IMR-90 (cell line): ENCODE measurements at regions not wholly inside any gene's neighbourhood (a gene's known extent, or its start where the extent isn't known, plus 50 kb on each side); places are given as distances from the start of the nearest gene placed in this dataset.

Experiments used
- FOS ChIP-seq: fragments of 150-350 bp; IDR thresholded peaks from 2 replicates; pipeline ENCODE4 v1.6.1; 2016; ENCODE audit warnings: low read depth, low read length
- MAFK ChIP-seq: IDR thresholded peaks from 2 replicates; pipeline ENCODE4 v1.6.1; 2012; ENCODE audit warnings: low read depth, low read length, improper control_type of control experiment
- MAZ ChIP-seq: IDR thresholded peaks from 2 replicates; pipeline ENCODE4 v1.6.1; 2012; ENCODE audit warnings: low read depth, mild to moderate bottlenecking, low read length, improper control_type of control experiment, moderate library complexity, borderline replicate concordance
- MXI1 ChIP-seq: IDR thresholded peaks from 2 replicates; pipeline ENCODE4 v1.6.1; 2012; ENCODE audit warnings: low read depth, mild to moderate bottlenecking, low read length, moderate library complexity, borderline replicate concordance
- POLR2A ChIP-seq: IDR thresholded peaks from 2 replicates; pipeline ENCODE4 v1.6.1; 2012; ENCODE audit warnings: mild to moderate bottlenecking, low read depth, low read length
- TF ChIP-seq, protein P1 (sequence below): conservative IDR thresholded peaks from 2 replicates; pipeline ENCODE4 v1.5.1; 2012; ENCODE audit warnings: mild to moderate bottlenecking, low read depth, low read length, improper control_type of control experiment

DNA sequence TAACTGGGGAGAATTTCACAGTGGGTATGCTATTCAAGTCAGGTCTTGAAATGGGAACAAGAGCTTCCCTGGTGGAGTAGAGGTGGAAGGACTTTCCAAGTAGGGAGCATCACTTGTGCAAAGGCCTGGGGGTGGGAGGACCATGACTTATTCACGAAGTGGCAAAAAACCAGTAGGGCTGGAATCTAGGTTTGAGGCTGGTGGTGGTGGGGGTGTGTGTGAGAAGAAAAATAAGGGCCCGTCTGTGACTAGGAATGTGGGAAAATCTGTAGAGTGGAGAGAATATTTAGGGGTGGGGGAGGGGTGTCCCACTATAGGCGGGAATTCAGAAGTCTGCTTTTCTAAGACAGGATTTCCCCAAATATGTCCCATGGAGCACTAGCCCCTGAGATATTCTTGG is 271.9 kb upstream of the TBL1XR1 start:
- TF ChIP-seq, protein P1, sequence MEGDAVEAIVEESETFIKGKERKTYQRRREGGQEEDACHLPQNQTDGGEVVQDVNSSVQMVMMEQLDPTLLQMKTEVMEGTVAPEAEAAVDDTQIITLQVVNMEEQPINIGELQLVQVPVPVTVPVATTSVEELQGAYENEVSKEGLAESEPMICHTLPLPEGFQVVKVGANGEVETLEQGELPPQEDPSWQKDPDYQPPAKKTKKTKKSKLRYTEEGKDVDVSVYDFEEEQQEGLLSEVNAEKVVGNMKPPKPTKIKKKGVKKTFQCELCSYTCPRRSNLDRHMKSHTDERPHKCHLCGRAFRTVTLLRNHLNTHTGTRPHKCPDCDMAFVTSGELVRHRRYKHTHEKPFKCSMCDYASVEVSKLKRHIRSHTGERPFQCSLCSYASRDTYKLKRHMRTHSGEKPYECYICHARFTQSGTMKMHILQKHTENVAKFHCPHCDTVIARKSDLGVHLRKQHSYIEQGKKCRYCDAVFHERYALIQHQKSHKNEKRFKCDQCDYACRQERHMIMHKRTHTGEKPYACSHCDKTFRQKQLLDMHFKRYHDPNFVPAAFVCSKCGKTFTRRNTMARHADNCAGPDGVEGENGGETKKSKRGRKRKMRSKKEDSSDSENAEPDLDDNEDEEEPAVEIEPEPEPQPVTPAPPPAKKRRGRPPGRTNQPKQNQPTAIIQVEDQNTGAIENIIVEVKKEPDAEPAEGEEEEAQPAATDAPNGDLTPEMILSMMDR: no peak
- TF ChIP-seq MAZ: no peak
- TF ChIP-seq MAFK: no peak
- no peak for TF ChIP-seq POLR2A
- TF ChIP-seq MXI1: no peak
- TF ChIP-seq FOS: no peak
